Mucosa of gallbladder (tissue), 1 donor: ENCODE measurements at regions not wholly inside any gene's neighbourhood (a gene's known extent, or its start where the extent isn't known, plus 50 kb on each side); places are given as distances from the start of the nearest gene placed in this dataset.
"Not testable (repeated sequence)": the region's sequence is repeated elsewhere in the genome, so short reads cannot be mapped to it uniquely, and the experiment has no call there.

ENCODE experiments used
- DNase-seq: peaks from one replicate; pipeline ENCODE4 v3.0.0-alpha.2; 2020; ENCODE audit warnings: low spot score
- donor health status: DM: no; HTN: no; CAD: no.

GRCh38 chr22:48921411-48921903 is 906.2 kb downstream of the BRD1 start:
- no peak for DNase-seq

- no peak for DNase-seq
These were observed 906.9 kb downstream of the BRD1 start for GRCh38 chr22:48920776-48921241.

GRCh38 chr22:48919851-48920589 is 907.7 kb downstream of the BRD1 start:
- DNase-seq = no peak

GRCh38 chr22:48919187-48919590 is 908.5 kb downstream of the BRD1 start:
- no peak for DNase-seq

- no peak for DNase-seq
These were observed 909.0 kb downstream of the BRD1 start for GRCh38 chr22:48918585-48919186.

- not testable (repeated sequence) for DNase-seq
These were observed 915.2 kb downstream of the BRD1 start for GRCh38 chr22:48912356-48913066.

GRCh38 chr22:48911647-48912046 is 916.0 kb downstream of the BRD1 start:
- not testable (repeated sequence) for DNase-seq

GRCh38 chr22:48911067-48911466 is 916.6 kb downstream of the BRD1 start:
- not testable (repeated sequence) for DNase-seq

- no peak for DNase-seq
These were observed 919.1 kb downstream of the BRD1 start for GRCh38 chr22:48908547-48908946.

- no peak for DNase-seq
These were observed 920.1 kb downstream of the BRD1 start for GRCh38 chr22:48907591-48907990.

- DNase-seq = no peak
These were observed 921.3 kb downstream of the BRD1 start for GRCh38 chr22:48906216-48906835.

GRCh38 chr22:48905206-48905975 is 922.3 kb downstream of the BRD1 start:
- no peak for DNase-seq

- no peak for DNase-seq
These were observed 924.6 kb downstream of the BRD1 start for GRCh38 chr22:48902983-48903650.

- DNase-seq = no peak
These were observed 925.4 kb downstream of the BRD1 start for GRCh38 chr22:48902001-48902869.

GRCh38 chr22:48901324-48901723 is 926.3 kb downstream of the BRD1 start:
- DNase-seq = no peak

GRCh38 chr22:48900626-48901025 is 927.0 kb downstream of the BRD1 start:
- no peak for DNase-seq

GRCh38 chr22:48900327-48900597 is 927.4 kb downstream of the BRD1 start:
- DNase-seq = no peak

- no peak for DNase-seq
These were observed 927.9 kb downstream of the BRD1 start for GRCh38 chr22:48899523-48900326.
